GM21367 (cell line): ENCODE measurements at regions not wholly inside any gene's neighbourhood (a gene's known extent, or its start where the extent isn't known, plus 50 kb on each side); places are given as distances from the start of the nearest gene placed in this dataset.

Source experiments
- ATAC-seq: cut with Tn5 transposase; IDR thresholded peaks from one replicate; pipeline ENCODE4 v1.9.1; 2021; ENCODE audit not compliant: unreplicated experiment

- ATAC-seq, result no peak
These were observed 234.2 kb upstream of the ADAMTS16 start for GRCh38 chr5:4905674-4906520.

GRCh38 chr5:4906786-4907185 lies 233.3 kb upstream of the ADAMTS16 start:
- no peak for ATAC-seq

- ATAC-seq, result no peak
These were observed 232.6 kb upstream of the ADAMTS16 start for GRCh38 chr5:4907571-4907970.

GRCh38 chr5:4909086-4909485 lies 231.0 kb upstream of the ADAMTS16 start:
- ATAC-seq, result no peak

- ATAC-seq, result no peak
These were observed 228.3 kb upstream of the ADAMTS16 start for GRCh38 chr5:4911646-4912403.

GRCh38 chr5:4921929-4922328 lies 218.2 kb upstream of the ADAMTS16 start:
- no peak for ATAC-seq

- no peak for ATAC-seq
These were observed 215.6 kb upstream of the ADAMTS16 start for GRCh38 chr5:4924577-4924976.

- no peak for ATAC-seq
These were observed 213.0 kb upstream of the ADAMTS16 start for GRCh38 chr5:4927097-4927496.

- no peak for ATAC-seq
These were observed 211.7 kb upstream of the ADAMTS16 start for GRCh38 chr5:4928409-4928808.

GRCh38 chr5:4929092-4929655 lies 211.0 kb upstream of the ADAMTS16 start:
- ATAC-seq, result no peak

GRCh38 chr5:4939042-4939781 lies 200.9 kb upstream of the ADAMTS16 start:
- ATAC-seq, result no peak

- no peak for ATAC-seq
These were observed 199.0 kb upstream of the ADAMTS16 start for GRCh38 chr5:4941161-4941560.

GRCh38 chr5:4941957-4942830 lies 197.9 kb upstream of the ADAMTS16 start:
- no peak for ATAC-seq

GRCh38 chr5:4942831-4943178 lies 197.3 kb upstream of the ADAMTS16 start:
- ATAC-seq, result no peak

- no peak for ATAC-seq
These were observed 194.8 kb upstream of the ADAMTS16 start for GRCh38 chr5:4945296-4945695.

- ATAC-seq, result no peak
These were observed 193.0 kb upstream of the ADAMTS16 start for GRCh38 chr5:4947106-4947505.

- ATAC-seq, result no peak
These were observed 192.1 kb upstream of the ADAMTS16 start for GRCh38 chr5:4947893-4948536.

- no peak for ATAC-seq
These were observed 191.0 kb upstream of the ADAMTS16 start for GRCh38 chr5:4949108-4949507.

GRCh38 chr5:4953576-4953975 lies 186.6 kb upstream of the ADAMTS16 start:
- no peak for ATAC-seq

GRCh38 chr5:4954048-4954447 lies 186.1 kb upstream of the ADAMTS16 start:
- no peak for ATAC-seq
